ENCODE measurements at regions not wholly inside any gene's neighbourhood (a gene's known extent, or its start where the extent isn't known, plus 50 kb on each side); places are given as distances from the start of the nearest gene placed in this dataset.

DNA sequence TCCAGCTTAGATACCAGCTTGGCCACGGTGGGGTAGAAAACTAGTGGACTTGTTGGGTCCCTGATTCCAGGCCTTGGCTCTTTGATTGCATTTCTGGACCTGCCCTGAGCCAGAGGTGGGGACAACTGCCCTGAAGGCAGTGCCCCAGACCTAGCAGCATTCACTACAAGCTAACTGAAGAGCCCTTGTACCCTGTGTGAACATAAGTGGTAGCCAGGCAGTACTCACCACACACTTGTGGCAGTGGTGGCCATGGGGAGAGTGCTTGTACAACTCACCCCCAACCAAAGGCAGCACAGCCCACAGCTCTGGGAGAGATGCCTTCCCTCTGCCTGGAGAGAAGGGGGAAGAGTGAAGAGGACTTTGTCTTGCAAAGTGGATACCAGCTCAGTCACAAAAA, 177.3 kb upstream of the NAALADL2 start:
- TF ChIP-seq, protein P1, sequence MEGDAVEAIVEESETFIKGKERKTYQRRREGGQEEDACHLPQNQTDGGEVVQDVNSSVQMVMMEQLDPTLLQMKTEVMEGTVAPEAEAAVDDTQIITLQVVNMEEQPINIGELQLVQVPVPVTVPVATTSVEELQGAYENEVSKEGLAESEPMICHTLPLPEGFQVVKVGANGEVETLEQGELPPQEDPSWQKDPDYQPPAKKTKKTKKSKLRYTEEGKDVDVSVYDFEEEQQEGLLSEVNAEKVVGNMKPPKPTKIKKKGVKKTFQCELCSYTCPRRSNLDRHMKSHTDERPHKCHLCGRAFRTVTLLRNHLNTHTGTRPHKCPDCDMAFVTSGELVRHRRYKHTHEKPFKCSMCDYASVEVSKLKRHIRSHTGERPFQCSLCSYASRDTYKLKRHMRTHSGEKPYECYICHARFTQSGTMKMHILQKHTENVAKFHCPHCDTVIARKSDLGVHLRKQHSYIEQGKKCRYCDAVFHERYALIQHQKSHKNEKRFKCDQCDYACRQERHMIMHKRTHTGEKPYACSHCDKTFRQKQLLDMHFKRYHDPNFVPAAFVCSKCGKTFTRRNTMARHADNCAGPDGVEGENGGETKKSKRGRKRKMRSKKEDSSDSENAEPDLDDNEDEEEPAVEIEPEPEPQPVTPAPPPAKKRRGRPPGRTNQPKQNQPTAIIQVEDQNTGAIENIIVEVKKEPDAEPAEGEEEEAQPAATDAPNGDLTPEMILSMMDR (IDR thresholded peaks at IDR 0.05; ENCODE audit: low read depth, low read length, missing input control): no peak
- TF ChIP-seq TAF1 (conservative IDR thresholded peaks at IDR 0.05): no peak
- TF ChIP-seq, protein P2, sequence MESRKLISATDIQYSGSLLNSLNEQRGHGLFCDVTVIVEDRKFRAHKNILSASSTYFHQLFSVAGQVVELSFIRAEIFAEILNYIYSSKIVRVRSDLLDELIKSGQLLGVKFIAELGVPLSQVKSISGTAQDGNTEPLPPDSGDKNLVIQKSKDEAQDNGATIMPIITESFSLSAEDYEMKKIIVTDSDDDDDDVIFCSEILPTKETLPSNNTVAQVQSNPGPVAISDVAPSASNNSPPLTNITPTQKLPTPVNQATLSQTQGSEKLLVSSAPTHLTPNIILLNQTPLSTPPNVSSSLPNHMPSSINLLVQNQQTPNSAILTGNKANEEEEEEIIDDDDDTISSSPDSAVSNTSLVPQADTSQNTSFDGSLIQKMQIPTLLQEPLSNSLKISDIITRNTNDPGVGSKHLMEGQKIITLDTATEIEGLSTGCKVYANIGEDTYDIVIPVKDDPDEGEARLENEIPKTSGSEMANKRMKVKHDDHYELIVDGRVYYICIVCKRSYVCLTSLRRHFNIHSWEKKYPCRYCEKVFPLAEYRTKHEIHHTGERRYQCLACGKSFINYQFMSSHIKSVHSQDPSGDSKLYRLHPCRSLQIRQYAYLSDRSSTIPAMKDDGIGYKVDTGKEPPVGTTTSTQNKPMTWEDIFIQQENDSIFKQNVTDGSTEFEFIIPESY (IDR thresholded peaks at IDR 0.05): no peak
- TF ChIP-seq EGR1 (IDR thresholded peaks at IDR 0.05; ENCODE audit: low read depth in 2 of 2): no peak
- no peak for TF ChIP-seq HNF4A (conservative IDR thresholded peaks at IDR 0.05)
- no peak for TF ChIP-seq GABPA (IDR thresholded peaks at IDR 0.05 in 1 of 2, conservative IDR thresholded peaks at IDR 0.05 in 1 of 2)
